G401.6 (cell line): ENCODE measurements at regions not wholly inside any gene's neighbourhood (a gene's known extent, or its start where the extent isn't known, plus 50 kb on each side); places are given as distances from the start of the nearest gene placed in this dataset.
"Not testable (repeated sequence)": the region's sequence is repeated elsewhere in the genome, so short reads cannot be mapped to it uniquely, and the experiment has no call there.

Source experiments
- FAIRE-seq: peaks from 2 replicates; lab custom pipeline; 2012; peaks lifted over from hg19 to GRCh38; lab: Jason Lieb, UNC

- no peak for FAIRE-seq
Observed at GRCh38 chr2:82954868-82955267, 1504.2 kb downstream of the SUCLG1 start.

GRCh38 chr2:82939211-82939610 is 1519.9 kb downstream of the SUCLG1 start:
- FAIRE-seq, result no peak

- FAIRE-seq, result not testable (repeated sequence)
Observed at GRCh38 chr2:82938321-82938845, 1520.7 kb downstream of the SUCLG1 start.

- FAIRE-seq, result no peak
Observed at GRCh38 chr2:82913566-82913965, 1545.5 kb downstream of the SUCLG1 start.

- no peak for FAIRE-seq
Observed at GRCh38 chr2:82896117-82896516, 1563.0 kb downstream of the SUCLG1 start.

- no peak for FAIRE-seq
Observed at GRCh38 chr2:82893190-82893589, 1565.9 kb downstream of the SUCLG1 start.

- FAIRE-seq, result no peak
Observed at GRCh38 chr2:82879803-82880202, 1579.3 kb downstream of the SUCLG1 start.

- FAIRE-seq, result no peak
Observed at GRCh38 chr2:82875858-82876257, 1583.2 kb downstream of the SUCLG1 start.

- FAIRE-seq, result no peak
Observed at GRCh38 chr2:82857967-82858366, 1601.1 kb downstream of the SUCLG1 start.

GRCh38 chr2:82853299-82853698 is 1605.8 kb downstream of the SUCLG1 start:
- no peak for FAIRE-seq

- no peak for FAIRE-seq
Observed at GRCh38 chr2:82852787-82853186, 1606.3 kb downstream of the SUCLG1 start.

- FAIRE-seq, result no peak
Observed at GRCh38 chr2:82848285-82848684, 1610.8 kb downstream of the SUCLG1 start.

- FAIRE-seq, result no peak
Observed at GRCh38 chr2:82839036-82839435, 1620.0 kb downstream of the SUCLG1 start.

- FAIRE-seq, result no peak
Observed at GRCh38 chr2:82837588-82838304, 1621.3 kb downstream of the SUCLG1 start.

GRCh38 chr2:82834893-82835292 is 1624.2 kb downstream of the SUCLG1 start:
- FAIRE-seq, result no peak

GRCh38 chr2:82827426-82827825 is 1631.7 kb downstream of the SUCLG1 start:
- no peak for FAIRE-seq

GRCh38 chr2:82826437-82826836 is 1632.6 kb downstream of the SUCLG1 start:
- FAIRE-seq, result no peak

- no peak for FAIRE-seq
Observed at GRCh38 chr2:82825410-82826090, 1633.5 kb downstream of the SUCLG1 start.

- FAIRE-seq, result no peak
Observed at GRCh38 chr2:82823892-82824291, 1635.2 kb downstream of the SUCLG1 start.

- no peak for FAIRE-seq
Observed at GRCh38 chr2:82819951-82820350, 1639.1 kb downstream of the SUCLG1 start.

GRCh38 chr2:82814146-82814545 is 1644.9 kb downstream of the SUCLG1 start:
- FAIRE-seq, result no peak

- no peak for FAIRE-seq
Observed at GRCh38 chr2:82811946-82812345, 1647.1 kb downstream of the SUCLG1 start.

GRCh38 chr2:82803307-82803706 is 1655.8 kb downstream of the SUCLG1 start:
- FAIRE-seq, result no peak

GRCh38 chr2:82797469-82797868 is 1661.6 kb downstream of the SUCLG1 start:
- no peak for FAIRE-seq
